ACC112 (cell line): ENCODE measurements at regions not wholly inside any gene's neighbourhood (a gene's known extent, or its start where the extent isn't known, plus 50 kb on each side); places are given as distances from the start of the nearest gene placed in this dataset.

ENCODE experiments used
- H2AFZ ChIP-seq: fragments of 200-600 bp; sonication (generic); one replicate; pipeline ENCODE4 v1.6.0; 2017; ENCODE audit warnings: antibody characterized with exemption, low read length; ENCODE audit not compliant: unreplicated experiment
- H3K27ac ChIP-seq: fragments of 200-600 bp; sonication (generic); 2 replicates; pipeline ENCODE4 v1.5.1; 2014; ENCODE audit warnings: low read depth, mild to moderate bottlenecking, antibody characterized with exemption, low read length, moderate library complexity
- H3K27me3 ChIP-seq: fragments of 200-600 bp; sonication (generic); 2 replicates; pipeline ENCODE4 v1.6.1; 2014; ENCODE audit warnings: mild to moderate bottlenecking, antibody characterized with exemption, low read length, moderate library complexity, mixed read lengths; ENCODE audit not compliant: insufficient read depth
- H3K36me3 ChIP-seq: fragments of 200-600 bp; sonication (generic); 2 replicates; pipeline ENCODE4 v1.6.1; 2016; ENCODE audit warnings: mild to moderate bottlenecking, antibody characterized with exemption, low read length, moderate library complexity, mixed read lengths; ENCODE audit not compliant: insufficient read depth
- H3K4me1 ChIP-seq: fragments of 200-600 bp; sonication (generic); one replicate; pipeline ENCODE4 v1.6.1; 2016; ENCODE audit warnings: low read length, mixed read lengths; ENCODE audit not compliant: insufficient read depth, unreplicated experiment, control insufficient read depth
- H3K4me3 ChIP-seq: fragments of 200-600 bp; sonication (generic); 2 replicates; pipeline ENCODE4 v1.5.1; 2014; ENCODE audit warnings: mild to moderate bottlenecking, low read depth, low read length
- H3K79me2 ChIP-seq: fragments of 200-600 bp; sonication (generic); one replicate; pipeline ENCODE4 v1.6.0; 2016; ENCODE audit warnings: low read length; ENCODE audit not compliant: control insufficient read depth, unreplicated experiment, insufficient read depth

DNA sequence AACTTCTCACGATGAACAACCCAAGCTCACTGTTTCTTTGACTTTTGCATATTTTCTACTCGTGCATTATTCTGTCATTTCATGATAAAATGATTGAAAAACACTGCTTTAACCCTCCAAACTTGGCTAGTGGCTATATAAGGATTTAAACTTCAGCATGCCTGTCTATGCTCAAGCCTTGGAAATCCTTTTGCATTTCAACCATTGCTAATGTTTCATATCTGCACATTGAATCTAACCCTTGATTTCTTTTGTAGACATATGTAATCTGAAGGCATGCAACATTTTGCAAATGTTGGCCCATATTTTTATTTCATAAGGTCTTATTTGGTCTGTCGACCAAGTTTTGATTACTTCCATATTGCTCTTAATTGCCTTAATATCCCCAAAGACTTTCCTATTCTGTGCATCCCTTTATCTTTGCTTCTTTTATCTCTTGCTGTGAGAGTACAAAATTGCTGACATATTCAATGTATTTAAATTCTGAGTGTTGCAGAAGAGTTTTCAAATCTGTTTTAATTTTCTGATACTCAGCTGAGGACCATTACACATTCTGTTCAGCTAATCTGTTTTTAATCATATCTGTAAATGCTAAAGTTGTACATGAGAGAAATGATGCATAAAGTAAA, 403.7 kb upstream of the ZNF608 start:
- Histone ChIP-seq H3K79me2 (no peaks in the 10 kb centered on the region), H3K36me3 (no peaks in the 10 kb centered on the region), H3K4me3 (no peak overlapping the region), H3K27me3 (peaks cover 7% of the 10 kb centered on the region), H2AFZ (no peak overlapping the region), H3K4me1 (no peaks in the 10 kb centered on the region), H3K27ac (no peak overlapping the region)

DNA sequence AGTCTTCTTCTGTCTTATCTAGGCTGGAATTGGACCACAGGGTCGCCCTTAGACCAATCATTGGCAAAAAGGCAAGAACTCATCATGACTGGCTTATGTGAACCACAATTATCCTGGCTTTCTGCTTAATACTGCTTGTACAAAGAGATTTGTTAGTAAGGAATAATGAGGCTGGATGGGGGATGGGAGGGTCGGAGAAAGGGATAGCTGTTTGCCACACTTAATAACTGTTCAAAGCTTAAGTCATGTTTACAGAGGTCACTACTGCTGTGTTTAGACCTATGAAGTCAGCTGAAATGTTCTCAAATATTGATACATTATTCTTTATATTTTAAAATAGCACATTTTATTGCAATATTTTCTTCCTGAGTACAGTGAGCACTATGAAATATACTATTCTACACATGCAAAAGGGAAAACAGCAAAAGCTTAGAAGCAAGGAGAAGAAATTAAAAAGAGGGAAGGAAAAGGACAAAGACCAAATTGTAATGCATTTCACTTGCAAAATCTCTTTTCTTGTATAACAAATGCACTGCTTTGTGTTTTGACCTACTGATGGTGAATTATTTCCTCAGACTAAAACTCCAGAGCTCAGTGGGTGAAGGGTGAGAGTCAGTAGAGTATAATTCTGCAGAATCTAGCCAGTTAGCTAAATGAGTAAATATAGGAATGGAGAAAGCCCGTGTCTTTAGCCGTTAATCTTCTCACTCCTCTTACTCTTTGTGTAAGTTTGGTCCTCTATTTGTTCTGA, 404.9 kb upstream of the ZNF608 start:
- no peak overlapping the region for H2AFZ ChIP-seq
- H3K4me3 ChIP-seq = no peak overlapping the region
- no peak overlapping the region for H3K27ac ChIP-seq
- no peaks in the 10 kb centered on the region for H3K79me2 ChIP-seq
- H3K36me3 ChIP-seq = no peaks in the 10 kb centered on the region
- no peaks in the 10 kb centered on the region for H3K4me1 ChIP-seq
- H3K27me3 ChIP-seq = peaks cover 7% of the 10 kb centered on the region

DNA sequence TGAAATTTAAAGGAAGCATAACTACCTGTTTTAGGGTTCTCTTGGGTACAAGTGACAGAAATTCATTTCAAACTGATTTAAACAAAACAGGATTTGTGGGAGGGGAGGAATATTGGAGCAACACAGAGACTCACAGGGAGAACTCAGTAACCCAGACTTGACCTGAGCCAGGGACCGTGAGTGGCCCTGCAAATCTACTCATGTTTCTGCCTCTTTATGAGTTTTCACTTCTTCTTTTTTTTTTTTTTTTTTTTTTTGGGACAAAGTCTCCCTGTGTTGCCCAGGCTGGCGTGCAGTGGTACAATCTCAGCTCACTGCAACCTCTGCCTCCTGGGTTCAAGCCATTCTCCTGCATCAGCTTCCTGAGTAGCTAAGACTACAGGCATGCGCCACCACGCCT, 405.6 kb upstream of the ZNF608 start:
- H3K27ac ChIP-seq = no peak overlapping the region
- H3K4me3 ChIP-seq = no peak overlapping the region
- no peaks in the 10 kb centered on the region for H3K79me2 ChIP-seq
- H3K36me3 ChIP-seq = no peaks in the 10 kb centered on the region
- H3K27me3 ChIP-seq = peaks cover 7% of the 10 kb centered on the region
- no peaks in the 10 kb centered on the region for H3K4me1 ChIP-seq
- no peak overlapping the region for H2AFZ ChIP-seq

DNA sequence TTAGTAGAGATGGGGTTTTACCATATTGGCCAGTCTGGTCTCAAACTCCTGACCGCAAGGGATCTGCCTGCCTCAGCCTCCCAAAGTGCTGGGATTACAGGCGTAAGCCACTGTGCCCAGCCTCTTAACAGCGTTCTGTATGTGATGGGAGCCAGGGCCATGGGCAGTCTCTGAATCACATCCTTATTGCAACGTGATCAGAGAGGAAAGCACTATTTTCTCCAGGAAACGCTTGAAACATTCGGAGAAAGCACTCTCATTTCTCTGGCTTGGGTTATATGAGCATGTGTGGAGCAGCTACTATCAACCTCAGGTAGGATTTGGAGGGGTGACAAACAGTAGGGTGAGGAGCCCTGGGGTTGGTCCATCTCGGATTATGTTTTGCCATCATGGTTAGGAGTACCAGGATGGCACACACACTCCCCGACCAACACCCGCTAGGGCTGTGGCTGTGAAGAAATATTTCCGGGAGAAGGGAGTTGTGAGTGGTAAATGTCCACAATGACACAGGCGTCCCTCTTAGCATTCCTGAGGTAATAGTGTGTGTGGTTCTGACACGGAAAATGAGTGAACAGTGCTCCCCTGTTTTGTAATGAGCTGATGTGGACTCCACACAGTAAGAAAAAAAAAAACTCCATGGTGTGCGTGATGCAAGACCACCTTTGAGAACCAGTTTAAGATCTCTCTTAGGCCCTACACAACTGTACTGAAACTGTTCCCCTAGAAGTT, 406.2 kb upstream of the ZNF608 start:
- H3K4me1 ChIP-seq = no peaks in the 10 kb centered on the region
- H3K4me3 ChIP-seq = no peak overlapping the region
- no peak overlapping the region for H2AFZ ChIP-seq
- no peaks in the 10 kb centered on the region for H3K79me2 ChIP-seq
- H3K36me3 ChIP-seq = no peaks in the 10 kb centered on the region
- H3K27ac ChIP-seq = no peak overlapping the region
- H3K27me3 ChIP-seq = peaks cover 7% of the 10 kb centered on the region

DNA sequence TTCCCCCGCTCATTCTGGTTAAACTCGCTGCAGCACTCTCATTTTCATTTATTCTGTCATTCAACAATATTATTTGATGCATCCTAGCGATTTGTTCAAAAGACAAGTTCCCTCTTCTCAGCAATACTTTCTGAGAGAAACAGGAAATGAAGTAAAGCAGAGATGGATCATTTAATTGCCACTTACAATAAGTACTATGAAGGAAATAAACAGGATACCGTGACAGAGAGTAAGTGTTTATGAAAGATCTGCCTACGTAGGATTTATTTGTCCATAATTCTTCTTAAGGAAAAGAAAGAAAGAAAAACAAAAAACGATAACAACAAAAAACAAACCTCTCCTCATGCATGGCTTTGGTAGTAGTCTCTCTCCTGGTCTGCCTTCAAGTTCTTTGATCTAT, 406.8 kb upstream of the ZNF608 start:
- H3K36me3 ChIP-seq = no peaks in the 10 kb centered on the region
- no peaks in the 10 kb centered on the region for H3K4me1 ChIP-seq
- no peak overlapping the region for H3K27ac ChIP-seq
- no peak overlapping the region for H3K4me3 ChIP-seq
- peaks cover 7% of the 10 kb centered on the region for H3K27me3 ChIP-seq
- no peak overlapping the region for H2AFZ ChIP-seq
- no peaks in the 10 kb centered on the region for H3K79me2 ChIP-seq

DNA sequence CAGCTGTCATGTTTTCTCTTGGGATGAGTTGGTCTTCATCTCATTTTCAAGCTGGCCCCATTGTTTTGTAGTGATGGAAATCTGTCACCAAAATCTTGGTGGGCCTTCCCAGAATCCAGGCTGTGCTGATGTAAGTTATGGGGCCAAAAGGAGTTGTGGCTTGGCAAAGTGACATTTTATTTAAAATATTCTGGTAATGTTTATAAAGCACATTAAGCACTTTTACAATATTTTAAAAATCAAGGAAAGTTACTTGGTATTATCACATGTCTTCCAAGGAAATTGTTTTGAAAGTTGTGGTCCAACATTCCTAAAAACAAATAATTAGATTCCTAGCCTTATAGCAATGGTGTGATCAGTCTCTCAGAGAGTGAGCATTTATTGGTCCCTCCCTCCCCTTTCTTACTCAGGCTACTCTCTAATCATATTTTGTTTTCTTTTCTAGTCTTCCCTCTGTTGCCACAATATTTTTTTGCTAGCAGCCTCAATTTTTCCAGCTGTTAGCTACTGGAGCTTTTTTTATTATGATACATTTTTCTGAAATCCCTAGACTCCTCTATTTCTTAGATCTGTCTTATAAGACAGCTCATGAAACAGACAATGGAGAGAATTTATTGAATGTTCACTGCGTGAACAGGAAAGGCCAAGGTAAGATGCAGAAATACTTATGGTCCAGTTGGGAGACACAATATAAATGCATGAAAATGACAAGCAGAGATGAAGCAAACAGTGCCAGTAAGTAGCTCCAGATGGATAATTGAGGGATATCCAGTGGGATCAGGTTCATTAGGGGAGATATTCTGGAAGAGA, 408.1 kb upstream of the ZNF608 start:
- Histone ChIP-seq H2AFZ (no peak overlapping the region), H3K4me1 (no peaks in the 10 kb centered on the region), H3K36me3 (no peaks in the 10 kb centered on the region), H3K4me3 (no peak overlapping the region), H3K79me2 (no peaks in the 10 kb centered on the region), H3K27me3 (peaks cover 7% of the 10 kb centered on the region), H3K27ac (no peak overlapping the region)

DNA sequence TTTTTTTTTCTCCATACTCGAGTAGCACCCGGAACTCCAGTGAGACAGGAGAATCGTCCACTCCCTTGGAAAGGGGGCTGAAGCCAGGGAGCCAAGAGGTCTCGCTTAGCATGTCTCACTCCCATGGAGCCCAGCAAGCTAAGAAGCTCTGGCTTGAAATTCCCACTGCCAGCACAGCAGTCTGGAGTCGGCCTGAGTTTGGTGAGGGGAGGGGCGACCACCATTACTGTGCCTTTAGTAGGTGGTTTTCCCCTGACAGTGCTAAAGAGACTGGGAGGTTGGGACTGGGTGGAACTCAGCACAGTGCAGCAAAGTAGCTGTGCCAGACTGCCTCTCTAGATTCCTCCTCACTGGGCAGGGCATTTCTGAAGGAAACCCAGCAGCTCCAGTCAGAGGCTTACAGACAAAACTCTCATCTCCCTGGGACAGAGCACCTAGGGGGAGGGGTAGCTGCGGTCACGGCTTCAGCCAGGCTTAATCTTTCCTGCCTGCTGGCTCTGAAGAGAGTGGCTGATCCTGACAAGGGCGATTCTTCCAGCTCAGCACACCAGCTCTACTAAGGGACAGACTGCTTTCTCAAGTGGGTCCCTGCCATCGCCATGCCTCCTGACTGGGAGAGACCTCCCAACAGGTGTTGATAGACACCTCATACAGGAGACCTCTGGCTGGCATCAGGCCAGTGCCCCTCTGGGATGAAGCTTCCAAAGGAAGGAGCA, 414.5 kb upstream of the ZNF608 start:
- H3K27ac ChIP-seq = no peak overlapping the region
- H3K79me2 ChIP-seq = no peaks in the 10 kb centered on the region
- no peaks in the 10 kb centered on the region for H3K4me1 ChIP-seq
- no peak overlapping the region for H2AFZ ChIP-seq
- no peak overlapping the region for H3K4me3 ChIP-seq
- no peaks in the 10 kb centered on the region for H3K36me3 ChIP-seq
- no peaks in the 10 kb centered on the region; the same call in 1 of the 2 replicates for H3K27me3 ChIP-seq

DNA sequence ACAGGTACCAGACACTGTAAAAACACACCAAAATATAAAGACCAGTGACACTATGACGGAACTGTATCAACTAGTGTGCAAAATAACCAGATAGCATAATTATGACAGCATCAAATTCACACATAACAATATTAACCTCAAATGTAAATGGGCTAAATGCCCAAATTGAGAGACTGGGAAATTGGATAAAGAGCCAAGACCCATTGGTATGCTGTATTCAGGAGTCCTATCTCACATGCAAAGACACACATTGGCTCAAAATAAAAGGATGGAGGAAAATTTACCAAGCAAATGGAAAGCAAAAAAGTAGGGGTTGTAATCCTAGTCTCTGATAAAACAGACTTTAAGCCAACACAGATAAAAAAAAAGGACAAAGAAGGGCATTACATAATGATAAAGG, 416.3 kb upstream of the ZNF608 start:
- Histone ChIP-seq H3K36me3 (no peaks in the 10 kb centered on the region), H3K4me1 (no peaks in the 10 kb centered on the region)

DNA sequence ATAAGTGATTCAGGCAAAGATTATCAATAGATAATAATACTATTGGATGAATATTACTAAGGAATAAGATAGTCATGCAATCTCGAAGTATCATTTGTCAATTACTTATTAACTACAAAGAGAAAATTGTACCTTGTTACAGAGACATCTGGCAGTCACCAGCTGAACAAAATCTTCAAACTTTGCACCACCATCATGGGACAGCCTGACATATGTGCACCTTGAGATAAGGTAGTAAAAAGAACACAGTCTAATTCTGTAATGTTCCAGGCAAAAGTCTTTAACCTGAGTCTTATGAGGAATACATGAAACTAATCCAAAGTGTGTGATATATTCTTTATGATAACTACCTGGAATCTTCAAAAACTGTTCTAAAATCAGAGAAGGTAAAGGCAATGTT, 423.0 kb upstream of the ZNF608 start:
- Histone ChIP-seq H3K36me3 (no peaks in the 10 kb centered on the region), H2AFZ (no peak overlapping the region), H3K27me3 (no peaks in the 10 kb centered on the region), H3K27ac (no peak overlapping the region), H3K4me3 (no peak overlapping the region), H3K79me2 (no peaks in the 10 kb centered on the region), H3K4me1 (no peaks in the 10 kb centered on the region)

More for the DNA sequence above, 416.3 kb upstream of the ZNF608 start:
- H3K4me3 ChIP-seq = no peak overlapping the region
- no peaks in the 10 kb centered on the region; the same call in 1 of the 2 replicates for H3K27me3 ChIP-seq
- no peak overlapping the region for H2AFZ ChIP-seq
- H3K79me2 ChIP-seq = no peaks in the 10 kb centered on the region
- no peak overlapping the region for H3K27ac ChIP-seq

DNA sequence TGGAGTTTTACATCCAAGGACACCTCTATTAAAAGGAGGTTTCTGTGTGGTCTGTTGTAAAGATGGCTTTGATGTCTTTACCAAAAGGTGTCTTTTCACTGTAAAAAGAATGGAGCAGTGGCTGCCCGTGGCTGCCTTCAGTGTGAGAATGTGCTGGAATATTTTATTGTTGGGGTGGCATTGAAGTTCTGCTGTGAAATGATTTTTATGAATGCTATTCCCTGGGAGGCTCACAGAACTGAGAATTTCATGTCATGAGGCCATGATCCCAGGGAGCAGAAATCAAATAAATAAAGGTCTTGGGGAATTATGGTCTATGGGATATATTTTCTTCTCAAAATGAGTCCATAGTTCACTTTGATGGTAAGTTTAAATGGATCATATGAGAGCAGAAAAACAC, 425.2 kb upstream of the ZNF608 start:
- Histone ChIP-seq H3K27ac (no peak overlapping the region), H3K27me3 (no peaks in the 10 kb centered on the region), H3K79me2 (no peaks in the 10 kb centered on the region), H3K4me3 (no peak overlapping the region), H3K4me1 (no peaks in the 10 kb centered on the region), H2AFZ (no peak overlapping the region), H3K36me3 (no peaks in the 10 kb centered on the region)
